IMR-90 (cell line): ENCODE measurements at regions not wholly inside any gene's neighbourhood (a gene's known extent, or its start where the extent isn't known, plus 50 kb on each side); places are given as distances from the start of the nearest gene placed in this dataset.

Experiments used
- BHLHE40 ChIP-seq: fragments of 150-350 bp; IDR thresholded peaks from 2 replicates; pipeline ENCODE4 v1.6.1; 2016; ENCODE audit warnings: mild to moderate bottlenecking, low read depth, low read length
- CEBPB ChIP-seq: IDR thresholded peaks from 2 replicates; pipeline ENCODE4 v1.6.1; 2012; ENCODE audit warnings: low read depth, low read length, improper control_type of control experiment
- CHD1 ChIP-seq: IDR thresholded peaks from 2 replicates; pipeline ENCODE4 v1.6.1; 2012; ENCODE audit warnings: low read depth, low read length, improper control_type of control experiment
- MAFK ChIP-seq: IDR thresholded peaks from 2 replicates; pipeline ENCODE4 v1.6.1; 2012; ENCODE audit warnings: low read depth, low read length, improper control_type of control experiment
- MAZ ChIP-seq: IDR thresholded peaks from 2 replicates; pipeline ENCODE4 v1.6.1; 2012; ENCODE audit warnings: low read depth, mild to moderate bottlenecking, low read length, improper control_type of control experiment, moderate library complexity, borderline replicate concordance
- MXI1 ChIP-seq: IDR thresholded peaks from 2 replicates; pipeline ENCODE4 v1.6.1; 2012; ENCODE audit warnings: low read depth, mild to moderate bottlenecking, low read length, moderate library complexity, borderline replicate concordance
- POLR2A ChIP-seq: IDR thresholded peaks from 2 replicates; pipeline ENCODE4 v1.6.1; 2012; ENCODE audit warnings: mild to moderate bottlenecking, low read depth, low read length
- RAD21 ChIP-seq: IDR thresholded peaks from 2 replicates; pipeline ENCODE4 v1.6.1; 2012; ENCODE audit warnings: low read length, improper control_type of control experiment
- RCOR1 ChIP-seq: IDR thresholded peaks from 2 replicates; pipeline ENCODE4 v1.6.1; 2012; ENCODE audit warnings: mild to moderate bottlenecking, low read length, improper control_type of control experiment; ENCODE audit not compliant: insufficient replicate concordance
- RFX5 ChIP-seq: IDR thresholded peaks from 2 replicates; pipeline ENCODE4 v1.8.0; 2012; ENCODE audit warnings: low read depth, mild to moderate bottlenecking, low read length, moderate library complexity
- SMC3 ChIP-seq: fragments of 150-350 bp; IDR thresholded peaks from 2 replicates; pipeline ENCODE4 v1.6.1; 2016; ENCODE audit warnings: low read depth, mild to moderate bottlenecking, antibody characterized with exemption, low read length, moderate library complexity
- USF2 ChIP-seq: fragments of 150-350 bp; IDR thresholded peaks from 2 replicates; pipeline ENCODE4 v1.6.1; 2017; ENCODE audit warnings: mild to moderate bottlenecking, antibody characterized with exemption, low read length, low read depth
- TF ChIP-seq, protein P1 (sequence below): conservative IDR thresholded peaks from 2 replicates; pipeline ENCODE4 v1.5.1; 2012; ENCODE audit warnings: mild to moderate bottlenecking, low read depth, low read length, improper control_type of control experiment
- TF ChIP-seq, protein P2 (sequence below): fragments of 150-350 bp; IDR thresholded peaks from 2 replicates; pipeline ENCODE4 v1.6.1; 2016; ENCODE audit warnings: low read depth, mild to moderate bottlenecking, low read length, moderate library complexity, borderline replicate concordance

DNA sequence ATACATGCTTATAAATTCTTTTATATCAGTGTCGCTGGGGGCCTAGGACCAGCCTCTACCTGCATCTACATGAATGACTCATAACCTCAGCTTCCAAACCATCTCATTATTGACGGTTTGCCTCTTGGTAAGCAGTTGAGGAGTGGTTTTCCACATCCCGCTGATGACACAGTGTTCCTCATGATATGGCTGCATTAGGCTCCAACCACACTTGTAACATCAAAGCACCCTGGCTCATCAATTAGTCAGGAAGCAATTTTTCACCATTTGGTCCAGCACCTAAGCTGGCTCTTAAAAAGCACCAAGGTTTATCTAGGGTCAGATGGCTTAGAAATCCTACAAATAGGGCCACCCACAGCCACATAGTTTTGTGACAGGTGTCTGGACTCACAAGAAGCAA lies 402.4 kb downstream of the ARHGEF28 start:
- TF ChIP-seq, protein P1, sequence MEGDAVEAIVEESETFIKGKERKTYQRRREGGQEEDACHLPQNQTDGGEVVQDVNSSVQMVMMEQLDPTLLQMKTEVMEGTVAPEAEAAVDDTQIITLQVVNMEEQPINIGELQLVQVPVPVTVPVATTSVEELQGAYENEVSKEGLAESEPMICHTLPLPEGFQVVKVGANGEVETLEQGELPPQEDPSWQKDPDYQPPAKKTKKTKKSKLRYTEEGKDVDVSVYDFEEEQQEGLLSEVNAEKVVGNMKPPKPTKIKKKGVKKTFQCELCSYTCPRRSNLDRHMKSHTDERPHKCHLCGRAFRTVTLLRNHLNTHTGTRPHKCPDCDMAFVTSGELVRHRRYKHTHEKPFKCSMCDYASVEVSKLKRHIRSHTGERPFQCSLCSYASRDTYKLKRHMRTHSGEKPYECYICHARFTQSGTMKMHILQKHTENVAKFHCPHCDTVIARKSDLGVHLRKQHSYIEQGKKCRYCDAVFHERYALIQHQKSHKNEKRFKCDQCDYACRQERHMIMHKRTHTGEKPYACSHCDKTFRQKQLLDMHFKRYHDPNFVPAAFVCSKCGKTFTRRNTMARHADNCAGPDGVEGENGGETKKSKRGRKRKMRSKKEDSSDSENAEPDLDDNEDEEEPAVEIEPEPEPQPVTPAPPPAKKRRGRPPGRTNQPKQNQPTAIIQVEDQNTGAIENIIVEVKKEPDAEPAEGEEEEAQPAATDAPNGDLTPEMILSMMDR = no peak
- no peak for TF ChIP-seq MXI1
- TF ChIP-seq USF2 = no peak
- TF ChIP-seq, protein P2, sequence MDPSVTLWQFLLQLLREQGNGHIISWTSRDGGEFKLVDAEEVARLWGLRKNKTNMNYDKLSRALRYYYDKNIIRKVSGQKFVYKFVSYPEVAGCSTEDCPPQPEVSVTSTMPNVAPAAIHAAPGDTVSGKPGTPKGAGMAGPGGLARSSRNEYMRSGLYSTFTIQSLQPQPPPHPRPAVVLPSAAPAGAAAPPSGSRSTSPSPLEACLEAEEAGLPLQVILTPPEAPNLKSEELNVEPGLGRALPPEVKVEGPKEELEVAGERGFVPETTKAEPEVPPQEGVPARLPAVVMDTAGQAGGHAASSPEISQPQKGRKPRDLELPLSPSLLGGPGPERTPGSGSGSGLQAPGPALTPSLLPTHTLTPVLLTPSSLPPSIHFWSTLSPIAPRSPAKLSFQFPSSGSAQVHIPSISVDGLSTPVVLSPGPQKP = no peak
- no peak for TF ChIP-seq RAD21
- TF ChIP-seq POLR2A = no peak
- TF ChIP-seq RCOR1 = no peak
- TF ChIP-seq MAFK = no peak
- no peak for TF ChIP-seq SMC3
- no peak for TF ChIP-seq RFX5
- no peak for TF ChIP-seq CEBPB
- no peak for TF ChIP-seq MAZ
- TF ChIP-seq BHLHE40 = no peak
- TF ChIP-seq CHD1 = no peak
